22Rv1 (cell line): ENCODE measurements at regions not wholly inside any gene's neighbourhood (a gene's known extent, or its start where the extent isn't known, plus 50 kb on each side); places are given as distances from the start of the nearest gene placed in this dataset.

Experiments
- CTCF ChIP-seq: fragments of 450-650 bp; IDR thresholded peaks from 2 replicates; pipeline ENCODE4 v1.5.1; 2017; ENCODE audit warnings: mild to moderate bottlenecking
- ZFX ChIP-seq: fragments of 450-650 bp; IDR thresholded peaks from 2 replicates; pipeline ENCODE4 v1.6.1; 2017; ENCODE audit warnings: antibody characterized with exemption, borderline replicate concordance

GRCh38 chr7:94237417-94237816 lies 157.3 kb upstream of the COL1A2 start:
- TF ChIP-seq CTCF (no peak), ZFX (no peak)
